ENCODE measurements at regions not wholly inside any gene's neighbourhood (a gene's known extent, or its start where the extent isn't known, plus 50 kb on each side); places are given as distances from the start of the nearest gene placed in this dataset.

- TF ChIP-seq CTCF (IDR thresholded peaks at IDR 0.05) (no peak), POLR2AphosphoS5 (IDR thresholded peaks at IDR 0.05) (no peak), POLR2A (IDR thresholded peaks at IDR 0.05) (no peak), EP300 (IDR thresholded peaks at IDR 0.05) (no peak)
Measured at GRCh38 chrX:6962006-6962355, 185.5 kb upstream of the STS start.
